Gastrocnemius medialis (tissue), 4 donors: ENCODE measurements at regions not wholly inside any gene's neighbourhood (a gene's known extent, or its start where the extent isn't known, plus 50 kb on each side); places are given as distances from the start of the nearest gene placed in this dataset.

ENCODE experiments used
- ATAC-seq, 2 donors: fragments of 150-250 bp; one replicate each; pipeline ENCODE4 v1.9.1; 2016
- DNase-seq, 2 donors: peaks; one replicate each; pipeline ENCODE4 v3.0.0-alpha.2; 2019
- H3K27ac ChIP-seq, 4 donors: fragments of 200-600 bp; sonication (generic); 1 replicate in 1 of 4; 2 replicates in 3 of 4; pipeline ENCODE4 v1.5.1; 2016 to 2018; ENCODE audit warnings: mild to moderate bottlenecking in 2 of 4, moderate library complexity in 1 of 4
- H3K27me3 ChIP-seq, 3 donors: fragments of 200-600 bp; sonication (generic) in 2 of 3; 1 replicate in 1 of 3; 2 replicates in 2 of 3; pipeline versions ENCODE4 v1.5.1 to v1.6.0; 2016 to 2019; ENCODE audit warnings: mild to moderate bottlenecking in 1 of 3, moderate library complexity in 1 of 3
- H3K36me3 ChIP-seq, 2 donors: fragments of 200-600 bp; sonication (generic) in 1 of 2; one replicate each; pipeline ENCODE4 v1.5.1; 2017 to 2018
- H3K4me1 ChIP-seq, 2 donors: fragments of 200-600 bp; sonication (generic) in 1 of 2; one replicate each; pipeline ENCODE4 v1.5.1; 2016 to 2017; ENCODE audit warnings: mild to moderate bottlenecking in 2 of 2
- H3K4me3 ChIP-seq, 4 donors: fragments of 200-600 bp; sonication (generic) in 3 of 4; 1 replicate in 1 of 4; 2 replicates in 3 of 4; pipeline ENCODE4 v1.5.1; 2016 to 2019; ENCODE audit warnings: mild to moderate bottlenecking in 2 of 4
- H3K9me3 ChIP-seq, 3 donors: fragments of 200-600 bp; sonication (generic) in 2 of 3; 1 replicate in 1 of 3; 2 replicates in 2 of 3; pipeline ENCODE4 v1.5.1; 2016 to 2019
- CTCF ChIP-seq, 5 experiments: fragments of 450-650 bp in 3 of 5; fragments of 200-600 bp in 2 of 5; sonication (generic) in 2 of 5; IDR thresholded peaks in 4 of 5; conservative IDR thresholded peaks in 1 of 5; 1 replicate in 4 of 5; 2 replicates in 1 of 5; pipeline ENCODE4 v1.5.1; 2016 to 2019; ENCODE audit warnings: antibody characterized with exemption in 5 of 5, mild to moderate bottlenecking in 3 of 5, moderate library complexity in 3 of 5
- POLR2A ChIP-seq, 2 donors: fragments of 450-650 bp; IDR thresholded peaks; one replicate each; pipeline ENCODE4 v1.6.1; 2017; ENCODE audit warnings: antibody characterized with exemption in 2 of 2, mild to moderate bottlenecking in 2 of 2, moderate library complexity in 2 of 2
- in situ Hi-C, 4 donors: fragments of 200-750 bp; cut with MboI; loops; one replicate each; pipeline versions ENCODE4 v1.15.0 to v1.8.0; 2017; ENCODE audit warnings: low sequenced_read_pairs in 4 of 4
- intact Hi-C: fragments of 100-400 bp; cut with DNase I; formaldehyde crosslinking; loops from one replicate; pipeline ENCODE4 v1.15.1; 2023; ENCODE audit warnings: low total_unique reads

- in situ Hi-C loops (no loop called here), intact Hi-C loops (no loop called here)
- H3K9me3 ChIP-seq, result no peaks in the 10 kb centered on the region
- H3K27ac ChIP-seq, result no peak overlapping the region
- H3K27me3 ChIP-seq, result no peaks in the 10 kb centered on the region
- no peak overlapping the region for H3K4me3 ChIP-seq
- no peaks in the 10 kb centered on the region for H3K36me3 ChIP-seq
- H3K4me1 ChIP-seq, result no peaks in the 10 kb centered on the region
- no peak for ATAC-seq
- no peak for DNase-seq
- no peak for TF ChIP-seq POLR2A (IDR thresholded peaks at IDR 0.05)
- no peak for TF ChIP-seq CTCF (IDR thresholded peaks at IDR 0.05 in 4 of 5, conservative IDR thresholded peaks at IDR 0.05 in 1 of 5)
Observed at GRCh38 chr1:72869873-72870272, 587.5 kb upstream of the NEGR1 start.

GRCh38 chr1:72869441-72869840 lies 587.1 kb upstream of the NEGR1 start:
- TF ChIP-seq POLR2A (IDR thresholded peaks at IDR 0.05) (no peak), CTCF (IDR thresholded peaks at IDR 0.05 in 4 of 5, conservative IDR thresholded peaks at IDR 0.05 in 1 of 5) (no peak)
- no peaks in the 10 kb centered on the region for H3K27me3 ChIP-seq
- H3K9me3 ChIP-seq, result no peaks in the 10 kb centered on the region
- H3K4me3 ChIP-seq, result no peak overlapping the region
- no peaks in the 10 kb centered on the region for H3K4me1 ChIP-seq
- intact Hi-C loops (no loop called here), in situ Hi-C loops (no loop called here)
- DNase-seq (no peak), ATAC-seq (no peak)
- H3K36me3 ChIP-seq, result no peaks in the 10 kb centered on the region
- no peak overlapping the region for H3K27ac ChIP-seq

DNA sequence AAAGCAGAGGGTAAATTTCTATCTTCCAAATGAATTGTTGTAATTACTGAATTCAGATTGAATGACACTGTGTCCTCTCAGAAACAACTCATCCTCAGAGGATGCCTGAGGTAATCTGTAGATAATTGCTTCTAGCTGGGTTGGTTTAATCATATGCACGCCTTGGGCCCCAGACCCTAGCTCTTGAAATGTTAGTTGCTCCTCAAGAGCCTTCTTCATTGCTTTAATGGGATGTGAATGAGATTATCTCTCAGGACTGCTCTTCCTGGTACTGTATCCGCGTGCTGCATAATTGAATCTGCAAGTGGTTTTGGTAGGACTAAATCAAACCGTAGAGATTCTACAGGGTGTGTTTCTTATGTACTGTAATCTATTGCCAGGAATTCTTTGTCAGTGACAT lies 569.3 kb upstream of the NEGR1 start:
- TF ChIP-seq CTCF (IDR thresholded peaks at IDR 0.05 in 4 of 5, conservative IDR thresholded peaks at IDR 0.05 in 1 of 5), result no peak
- TF ChIP-seq POLR2A (IDR thresholded peaks at IDR 0.05), result no peak
- intact Hi-C loops (no loop called here), in situ Hi-C loops (no loop called here)
- no peak overlapping the region for H3K27ac ChIP-seq
- H3K4me3 ChIP-seq, result no peak overlapping the region
- DNase-seq, result no peak
- no peaks in the 10 kb centered on the region for H3K36me3 ChIP-seq
- no peaks in the 10 kb centered on the region for H3K9me3 ChIP-seq
- H3K4me1 ChIP-seq, result no peaks in the 10 kb centered on the region
- no peak for ATAC-seq
- no peaks in the 10 kb centered on the region for H3K27me3 ChIP-seq

- in situ Hi-C loops, result no loop called here
Observed at GRCh38 chr1:72848997-72849396, 566.7 kb upstream of the NEGR1 start.

More at GRCh38 chr1:72848997-72849396, 566.7 kb upstream of the NEGR1 start:
- H3K36me3 ChIP-seq, result no peaks in the 10 kb centered on the region
- H3K27ac ChIP-seq, result no peak overlapping the region
- H3K4me3 ChIP-seq, result no peak overlapping the region
- intact Hi-C loops, result no loop called here
- no peak for TF ChIP-seq CTCF (IDR thresholded peaks at IDR 0.05 in 4 of 5, conservative IDR thresholded peaks at IDR 0.05 in 1 of 5)
- TF ChIP-seq POLR2A (IDR thresholded peaks at IDR 0.05), result no peak
- no peaks in the 10 kb centered on the region for H3K4me1 ChIP-seq
- ATAC-seq (no peak), DNase-seq (no peak)
- H3K9me3 ChIP-seq, result no peaks in the 10 kb centered on the region
- no peaks in the 10 kb centered on the region for H3K27me3 ChIP-seq
